Neuron (in vitro differentiated cells): ENCODE measurements at regions not wholly inside any gene's neighbourhood (a gene's known extent, or its start where the extent isn't known, plus 50 kb on each side); places are given as distances from the start of the nearest gene placed in this dataset.

Experiments used
- H2AFZ ChIP-seq: one replicate; pipeline ENCODE4 v1.6.1; 2013; ENCODE audit warnings: low read depth, mild to moderate bottlenecking, inconsistent platforms, low read length, moderate library complexity
- H3K27me3 ChIP-seq: one replicate; pipeline ENCODE4 v1.6.1; 2013; ENCODE audit warnings: low read length; ENCODE audit not compliant: insufficient read depth
- H3K36me3 ChIP-seq: one replicate; pipeline ENCODE4 v1.6.1; 2013; ENCODE audit warnings: low read length; ENCODE audit not compliant: insufficient read depth
- H3K4me1 ChIP-seq: one replicate; pipeline ENCODE4 v1.6.1; 2013; ENCODE audit warnings: low read length; ENCODE audit not compliant: insufficient read depth
- H3K4me3 ChIP-seq: 2 replicates; pipeline ENCODE4 v1.5.1; 2013; ENCODE audit warnings: mild to moderate bottlenecking, low read length, moderate library complexity
- H3K9me3 ChIP-seq: one replicate; pipeline ENCODE4 v1.6.1; 2013; ENCODE audit warnings: low read length

DNA sequence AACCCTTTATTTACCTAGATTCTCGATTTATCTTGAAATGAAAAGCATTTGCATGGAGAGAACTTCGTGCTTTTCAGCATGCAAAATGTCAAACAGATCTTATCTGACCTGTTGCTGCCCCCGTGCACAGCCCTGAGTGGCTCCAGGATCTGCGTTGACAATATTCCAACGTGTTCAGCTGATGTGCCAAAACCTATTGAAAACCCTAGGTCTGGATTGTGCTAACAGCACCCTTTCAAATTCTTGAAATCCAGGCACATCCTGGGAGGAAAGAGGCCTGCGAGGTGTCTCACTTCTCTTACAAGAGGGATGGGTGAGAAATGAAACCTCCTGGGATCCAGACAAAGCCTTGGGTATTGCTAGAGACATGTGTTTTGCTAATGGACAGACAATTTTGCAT, 231.8 kb downstream of the MAP2K4 start:
- no peaks in the 10 kb centered on the region for H3K9me3 ChIP-seq
- no peaks in the 10 kb centered on the region for H3K36me3 ChIP-seq
- H3K4me1 ChIP-seq, result no peaks in the 10 kb centered on the region
- no peaks in the 10 kb centered on the region for H3K27me3 ChIP-seq
- no peak overlapping the region for H2AFZ ChIP-seq
- no peak overlapping the region for H3K4me3 ChIP-seq

DNA sequence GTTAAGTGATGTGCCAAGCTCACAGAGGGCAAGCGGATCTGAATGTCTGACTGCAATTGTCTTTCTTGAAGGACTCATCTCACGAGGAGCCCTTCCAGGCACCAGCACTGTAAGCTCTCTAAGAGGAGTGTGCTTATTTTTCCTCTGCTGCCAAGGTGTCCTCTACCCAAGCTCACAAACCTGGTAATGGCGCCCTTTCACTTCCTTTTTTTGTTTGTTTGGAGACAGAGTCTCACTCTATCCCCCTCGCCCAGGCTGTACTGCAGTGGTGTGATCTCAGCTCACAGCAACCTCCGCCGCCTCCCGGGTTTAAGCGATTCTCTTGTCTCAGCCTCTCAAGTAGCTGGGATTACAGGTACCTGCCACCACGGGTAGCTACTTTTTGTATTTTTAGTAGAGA, 233.8 kb downstream of the MAP2K4 start:
- Histone ChIP-seq H3K9me3 (no peaks in the 10 kb centered on the region), H3K4me1 (no peaks in the 10 kb centered on the region), H3K27me3 (no peaks in the 10 kb centered on the region), H3K4me3 (no peak overlapping the region), H3K36me3 (no peaks in the 10 kb centered on the region), H2AFZ (no peak overlapping the region)

DNA sequence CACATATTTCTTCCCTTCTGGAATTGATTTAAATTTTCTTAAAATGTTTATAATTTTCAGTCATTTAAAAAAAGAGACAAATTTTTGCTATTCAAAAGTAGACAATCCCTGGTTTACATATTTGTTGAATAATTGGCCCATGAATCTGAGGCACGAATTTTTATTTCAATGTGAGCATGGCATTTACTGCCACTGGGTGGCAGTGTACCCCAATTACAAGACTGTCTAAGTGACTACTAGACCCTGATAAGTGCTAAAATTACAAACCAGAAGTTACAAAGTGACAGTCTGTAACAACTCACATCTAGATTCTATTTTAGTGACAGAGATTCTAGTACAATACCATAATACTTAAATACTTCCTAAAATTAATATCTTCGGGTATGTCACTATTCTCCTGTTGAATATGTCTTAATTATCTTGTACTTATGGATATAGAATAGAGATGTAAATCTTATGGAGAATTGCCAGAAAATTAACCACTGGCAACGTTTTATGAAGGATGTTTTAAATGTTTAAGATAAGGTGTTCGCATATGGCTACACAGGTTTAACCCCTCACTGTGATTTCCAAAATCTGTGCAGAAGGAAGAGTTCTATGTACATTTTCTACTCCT, 235.8 kb downstream of the MAP2K4 start:
- no peak overlapping the region for H3K4me3 ChIP-seq
- no peak overlapping the region for H2AFZ ChIP-seq
- no peaks in the 10 kb centered on the region for H3K9me3 ChIP-seq
- no peaks in the 10 kb centered on the region for H3K4me1 ChIP-seq
- no peaks in the 10 kb centered on the region for H3K36me3 ChIP-seq
- no peaks in the 10 kb centered on the region for H3K27me3 ChIP-seq

GRCh38 chr17:12257176-12257575, 236.5 kb downstream of the MAP2K4 start:
- Histone ChIP-seq H3K4me3 (no peak overlapping the region), H3K9me3 (no peaks in the 10 kb centered on the region), H2AFZ (no peak overlapping the region), H3K36me3 (no peaks in the 10 kb centered on the region), H3K4me1 (no peaks in the 10 kb centered on the region), H3K27me3 (no peaks in the 10 kb centered on the region)

DNA sequence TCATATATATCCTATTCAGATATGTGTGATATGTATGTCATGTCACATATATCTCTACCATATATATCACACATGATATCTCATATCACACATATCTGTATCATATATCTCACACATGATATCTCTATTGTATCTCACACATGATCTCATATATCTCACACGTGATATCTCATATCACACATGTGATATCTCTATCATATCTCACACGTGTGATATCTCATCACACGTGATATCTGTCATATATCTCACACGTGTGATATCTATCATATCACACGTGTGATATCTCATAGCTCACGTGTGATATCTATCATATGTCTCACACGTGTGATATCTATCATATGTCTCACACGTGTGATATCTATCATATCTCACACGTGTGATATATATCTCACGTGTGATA, 240.7 kb downstream of the MAP2K4 start:
- H3K4me3 ChIP-seq, result no peak overlapping the region
- H3K36me3 ChIP-seq, result no peaks in the 10 kb centered on the region
- H3K27me3 ChIP-seq, result no peaks in the 10 kb centered on the region
- no peaks in the 10 kb centered on the region for H3K9me3 ChIP-seq
- H2AFZ ChIP-seq, result no peak overlapping the region
- H3K4me1 ChIP-seq, result no peaks in the 10 kb centered on the region

DNA sequence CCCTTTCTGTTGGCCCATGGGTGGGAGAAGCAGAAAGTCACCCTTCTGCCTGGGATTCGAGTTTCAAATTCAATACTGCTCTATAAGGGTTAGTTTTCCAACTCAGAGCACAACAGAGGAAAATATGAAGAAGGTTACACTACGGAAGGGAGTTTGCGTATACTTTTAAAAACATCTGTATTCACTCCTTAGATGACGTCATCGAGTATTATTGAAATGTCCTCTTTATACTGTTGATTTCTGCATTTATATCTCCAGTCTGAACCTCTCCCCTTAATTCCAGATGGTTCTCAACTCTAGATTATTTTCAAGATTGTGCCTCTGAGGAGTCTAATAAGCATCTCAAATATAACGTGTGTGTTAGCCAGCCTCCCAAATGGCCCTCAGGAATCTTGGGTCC, 249.1 kb downstream of the MAP2K4 start:
- H3K36me3 ChIP-seq, result no peaks in the 10 kb centered on the region
- no peaks in the 10 kb centered on the region for H3K27me3 ChIP-seq
- no peak overlapping the region for H2AFZ ChIP-seq
- H3K9me3 ChIP-seq, result no peaks in the 10 kb centered on the region
- H3K4me3 ChIP-seq, result no peak overlapping the region
- H3K4me1 ChIP-seq, result no peaks in the 10 kb centered on the region

DNA sequence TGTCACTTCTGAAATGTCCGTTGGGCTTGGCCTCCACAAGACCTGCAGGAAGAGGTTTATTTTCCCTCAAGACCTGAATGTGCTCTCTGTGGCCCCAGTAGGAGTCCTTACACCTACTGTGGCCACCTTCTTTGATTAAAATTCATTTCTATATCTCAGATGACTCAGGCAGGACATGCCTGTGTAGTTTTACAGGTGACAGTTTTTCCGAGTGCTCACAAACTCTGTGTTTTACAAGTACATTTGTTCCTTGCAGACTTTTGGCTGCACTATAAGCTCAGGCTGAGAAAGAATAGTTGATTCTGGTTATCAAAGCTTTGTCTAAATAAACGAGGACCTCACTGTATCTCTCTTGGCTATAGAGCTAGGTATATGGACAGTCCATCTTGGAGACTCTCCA, 257.1 kb downstream of the MAP2K4 start:
- Histone ChIP-seq H3K4me1 (no peaks in the 10 kb centered on the region), H3K27me3 (no peaks in the 10 kb centered on the region), H3K9me3 (no peaks in the 10 kb centered on the region), H3K4me3 (no peak overlapping the region), H2AFZ (no peak overlapping the region), H3K36me3 (no peaks in the 10 kb centered on the region)

- H2AFZ ChIP-seq, result no peak overlapping the region
These were observed 261.4 kb downstream of the MAP2K4 start for GRCh38 chr17:12282056-12282455.

GRCh38 chr17:12287953-12288352, 267.3 kb downstream of the MAP2K4 start:
- H3K27me3 ChIP-seq, result no peaks in the 10 kb centered on the region
- H3K4me3 ChIP-seq, result no peak overlapping the region
- H2AFZ ChIP-seq, result no peak overlapping the region
- no peaks in the 10 kb centered on the region for H3K4me1 ChIP-seq
- H3K36me3 ChIP-seq, result no peaks in the 10 kb centered on the region
- no peaks in the 10 kb centered on the region for H3K9me3 ChIP-seq

More at GRCh38 chr17:12282056-12282455, 261.4 kb downstream of the MAP2K4 start:
- H3K36me3 ChIP-seq, result no peaks in the 10 kb centered on the region
- H3K4me3 ChIP-seq, result no peak overlapping the region
- H3K4me1 ChIP-seq, result no peaks in the 10 kb centered on the region
- H3K9me3 ChIP-seq, result no peaks in the 10 kb centered on the region
- no peaks in the 10 kb centered on the region for H3K27me3 ChIP-seq

- Histone ChIP-seq H3K27me3 (no peaks in the 10 kb centered on the region), H3K4me1 (no peaks in the 10 kb centered on the region), H3K36me3 (no peaks in the 10 kb centered on the region), H3K4me3 (no peak overlapping the region), H3K9me3 (no peaks in the 10 kb centered on the region), H2AFZ (no peak overlapping the region)
These were observed 269.5 kb downstream of the MAP2K4 start for GRCh38 chr17:12290207-12290606.

DNA sequence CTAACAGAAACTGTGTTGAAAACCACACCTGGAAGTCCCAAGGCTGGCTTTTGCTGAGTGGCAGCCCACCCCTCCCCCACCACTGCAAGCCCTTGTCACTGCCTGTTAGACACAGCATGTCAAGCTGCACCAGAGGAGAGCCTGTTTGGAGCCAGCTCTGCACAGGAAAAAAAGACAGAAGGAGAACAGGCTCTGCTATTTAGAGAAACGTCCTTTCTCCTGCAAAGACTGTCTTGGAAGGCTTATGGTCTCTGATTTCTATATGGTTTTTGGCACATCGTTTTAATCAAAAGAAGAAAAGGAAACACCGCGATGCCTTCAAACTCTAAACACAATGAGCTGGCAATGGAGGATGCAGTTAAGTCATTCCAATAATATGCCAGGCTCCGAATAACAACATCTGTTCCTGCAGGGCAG, 275.5 kb downstream of the MAP2K4 start:
- H3K4me3 ChIP-seq, result no peak overlapping the region
- no peaks in the 10 kb centered on the region for H3K36me3 ChIP-seq
- peaks cover 16% of the 10 kb centered on the region for H3K4me1 ChIP-seq
- no peaks in the 10 kb centered on the region for H3K9me3 ChIP-seq
- H2AFZ ChIP-seq, result peak overlapping the region; percentile 44
- H3K27me3 ChIP-seq, result peaks cover 3% of the 10 kb centered on the region

GRCh38 chr17:12301551-12301950, 280.9 kb downstream of the MAP2K4 start:
- H3K27me3 ChIP-seq, result peaks cover 3% of the 10 kb centered on the region
- no peaks in the 10 kb centered on the region for H3K36me3 ChIP-seq
- no peaks in the 10 kb centered on the region for H3K9me3 ChIP-seq

GRCh38 chr17:12302711-12303110, 282.0 kb downstream of the MAP2K4 start:
- Histone ChIP-seq H3K27me3 (peaks cover 3% of the 10 kb centered on the region), H3K36me3 (no peaks in the 10 kb centered on the region), H2AFZ (no peak overlapping the region), H3K4me1 (no peaks in the 10 kb centered on the region), H3K9me3 (no peaks in the 10 kb centered on the region), H3K4me3 (no peak overlapping the region)

More at GRCh38 chr17:12301551-12301950, 280.9 kb downstream of the MAP2K4 start:
- no peak overlapping the region for H3K4me3 ChIP-seq
- no peak overlapping the region for H2AFZ ChIP-seq
- H3K4me1 ChIP-seq, result peaks cover 6% of the 10 kb centered on the region

GRCh38 chr17:12310811-12311210, 290.1 kb downstream of the MAP2K4 start:
- H3K9me3 ChIP-seq, result no peaks in the 10 kb centered on the region
- no peaks in the 10 kb centered on the region for H3K4me1 ChIP-seq
- H3K27me3 ChIP-seq, result no peaks in the 10 kb centered on the region
- H2AFZ ChIP-seq, result no peak overlapping the region
- H3K36me3 ChIP-seq, result no peaks in the 10 kb centered on the region
- no peak overlapping the region for H3K4me3 ChIP-seq
